PFSK-1 (cell line): ENCODE measurements at regions not wholly inside any gene's neighbourhood (a gene's known extent, or its start where the extent isn't known, plus 50 kb on each side); places are given as distances from the start of the nearest gene placed in this dataset.

ENCODE experiments used
- POLR2AphosphoS5 ChIP-seq: IDR thresholded peaks from 2 replicates; pipeline ENCODE4 v1.6.1; 2012; ENCODE audit warnings: low read depth, mild to moderate bottlenecking, control low read depth, low read length, moderate library complexity
- TAF1 ChIP-seq: IDR thresholded peaks from 2 replicates; pipeline ENCODE4 v1.6.1; 2012; ENCODE audit warnings: low read length, control low read depth, borderline replicate concordance; ENCODE audit not compliant: insufficient read depth
- TF ChIP-seq, protein P1 (sequence below), 2 experiments: IDR thresholded peaks; 2 replicates each; pipeline versions ENCODE4 v1.6.1 to v1.8.0; 2011 to 2012; ENCODE audit warnings: low read depth in 2 of 2, low read length in 2 of 2, control low read depth in 1 of 2, inconsistent platforms in 1 of 2, mild to moderate bottlenecking in 1 of 2, moderate library complexity in 1 of 2; ENCODE audit not compliant: insufficient read depth in 1 of 2

DNA sequence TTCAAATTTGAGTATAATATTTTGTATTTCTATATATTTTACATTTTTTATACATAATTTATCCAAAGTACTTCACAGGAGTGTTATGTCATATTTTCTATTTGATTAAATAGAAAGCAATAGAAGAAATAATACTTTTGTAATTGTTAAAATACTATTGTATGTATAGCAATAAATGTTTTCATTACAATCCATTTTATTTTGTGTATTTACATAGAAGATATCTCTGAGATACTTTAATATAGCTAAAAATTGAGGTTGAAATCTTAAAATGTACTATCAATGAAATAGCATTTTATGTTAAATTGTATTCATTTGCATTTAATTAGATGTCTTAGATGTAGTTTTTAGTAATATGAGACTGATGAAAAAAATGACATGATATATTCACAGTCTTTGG, 1109.6 kb upstream of the MIR17HG start:
- no peak for TF ChIP-seq TAF1
- no peak for TF ChIP-seq POLR2AphosphoS5
- TF ChIP-seq, protein P1, sequence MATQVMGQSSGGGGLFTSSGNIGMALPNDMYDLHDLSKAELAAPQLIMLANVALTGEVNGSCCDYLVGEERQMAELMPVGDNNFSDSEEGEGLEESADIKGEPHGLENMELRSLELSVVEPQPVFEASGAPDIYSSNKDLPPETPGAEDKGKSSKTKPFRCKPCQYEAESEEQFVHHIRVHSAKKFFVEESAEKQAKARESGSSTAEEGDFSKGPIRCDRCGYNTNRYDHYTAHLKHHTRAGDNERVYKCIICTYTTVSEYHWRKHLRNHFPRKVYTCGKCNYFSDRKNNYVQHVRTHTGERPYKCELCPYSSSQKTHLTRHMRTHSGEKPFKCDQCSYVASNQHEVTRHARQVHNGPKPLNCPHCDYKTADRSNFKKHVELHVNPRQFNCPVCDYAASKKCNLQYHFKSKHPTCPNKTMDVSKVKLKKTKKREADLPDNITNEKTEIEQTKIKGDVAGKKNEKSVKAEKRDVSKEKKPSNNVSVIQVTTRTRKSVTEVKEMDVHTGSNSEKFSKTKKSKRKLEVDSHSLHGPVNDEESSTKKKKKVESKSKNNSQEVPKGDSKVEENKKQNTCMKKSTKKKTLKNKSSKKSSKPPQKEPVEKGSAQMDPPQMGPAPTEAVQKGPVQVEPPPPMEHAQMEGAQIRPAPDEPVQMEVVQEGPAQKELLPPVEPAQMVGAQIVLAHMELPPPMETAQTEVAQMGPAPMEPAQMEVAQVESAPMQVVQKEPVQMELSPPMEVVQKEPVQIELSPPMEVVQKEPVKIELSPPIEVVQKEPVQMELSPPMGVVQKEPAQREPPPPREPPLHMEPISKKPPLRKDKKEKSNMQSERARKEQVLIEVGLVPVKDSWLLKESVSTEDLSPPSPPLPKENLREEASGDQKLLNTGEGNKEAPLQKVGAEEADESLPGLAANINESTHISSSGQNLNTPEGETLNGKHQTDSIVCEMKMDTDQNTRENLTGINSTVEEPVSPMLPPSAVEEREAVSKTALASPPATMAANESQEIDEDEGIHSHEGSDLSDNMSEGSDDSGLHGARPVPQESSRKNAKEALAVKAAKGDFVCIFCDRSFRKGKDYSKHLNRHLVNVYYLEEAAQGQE (IDR thresholded peaks at IDR 0.05; ENCODE audit: insufficient read depth in 1 of 2, low read depth in 2 of 2, low read length in 2 of 2), result no peak
